A673 (cell line): ENCODE measurements at regions not wholly inside any gene's neighbourhood (a gene's known extent, or its start where the extent isn't known, plus 50 kb on each side); places are given as distances from the start of the nearest gene placed in this dataset.

ENCODE experiments used
- CTCF ChIP-seq: fragments of 300-800, 200-600 bp; sonication (generic); conservative IDR thresholded peaks from 2 replicates; pipeline ENCODE4 v1.5.1; 2017; ENCODE audit warnings: low read depth, mild to moderate bottlenecking, antibody characterized with exemption, low read length, moderate library complexity, mixed read lengths
- EZH2 ChIP-seq: fragments of 200-600 bp; sonication (generic); IDR thresholded peaks from 2 replicates; pipeline ENCODE4 v1.6.1; 2017; ENCODE audit warnings: borderline replicate concordance, low read depth, mild to moderate bottlenecking, mixed read lengths, antibody characterized with exemption, low read length; ENCODE audit not compliant: poor library complexity, severe bottlenecking

GRCh38 chr9:21677387-21677786 is 125.0 kb upstream of the MTAP start:
- no peak for TF ChIP-seq CTCF
- TF ChIP-seq EZH2: no peak
